GM21381 (cell line): ENCODE measurements at regions not wholly inside any gene's neighbourhood (a gene's known extent, or its start where the extent isn't known, plus 50 kb on each side); places are given as distances from the start of the nearest gene placed in this dataset.

Experiments
- ATAC-seq: cut with Tn5 transposase; IDR thresholded peaks from one replicate; pipeline ENCODE4 v1.9.1; 2021; ENCODE audit warnings: mild to moderate bottlenecking, moderate library complexity; ENCODE audit not compliant: unreplicated experiment

GRCh38 chr14:66056268-66056907 is 429.8 kb upstream of the CCDC196 start:
- no peak for ATAC-seq

- ATAC-seq = no peak
These were observed 429.1 kb upstream of the CCDC196 start for GRCh38 chr14:66056926-66057552.

GRCh38 chr14:66065188-66065587 is 421.0 kb upstream of the CCDC196 start:
- ATAC-seq = no peak

GRCh38 chr14:66066981-66067776 is 419.0 kb upstream of the CCDC196 start:
- no peak for ATAC-seq

- no peak for ATAC-seq
These were observed 417.1 kb upstream of the CCDC196 start for GRCh38 chr14:66069036-66069435.

- no peak for ATAC-seq
These were observed 416.2 kb upstream of the CCDC196 start for GRCh38 chr14:66069830-66070541.

GRCh38 chr14:66070542-66071319 is 415.4 kb upstream of the CCDC196 start:
- ATAC-seq = no peak

GRCh38 chr14:66072190-66073084 is 413.7 kb upstream of the CCDC196 start:
- no peak for ATAC-seq

GRCh38 chr14:66074537-66074936 is 411.6 kb upstream of the CCDC196 start:
- ATAC-seq = no peak

- ATAC-seq = no peak
These were observed 410.0 kb upstream of the CCDC196 start for GRCh38 chr14:66076176-66076575.

GRCh38 chr14:66078006-66078405 is 408.2 kb upstream of the CCDC196 start:
- no peak for ATAC-seq

- ATAC-seq = no peak
These were observed 404.4 kb upstream of the CCDC196 start for GRCh38 chr14:66081594-66082376.

- no peak for ATAC-seq
These were observed 400.9 kb upstream of the CCDC196 start for GRCh38 chr14:66085224-66085623.

- no peak for ATAC-seq
These were observed 400.5 kb upstream of the CCDC196 start for GRCh38 chr14:66085665-66086064.

GRCh38 chr14:66087231-66087630 is 398.9 kb upstream of the CCDC196 start:
- no peak for ATAC-seq

- no peak for ATAC-seq
These were observed 397.5 kb upstream of the CCDC196 start for GRCh38 chr14:66088656-66089055.

- ATAC-seq = no peak
These were observed 394.0 kb upstream of the CCDC196 start for GRCh38 chr14:66092206-66092605.

GRCh38 chr14:66092748-66093147 is 393.4 kb upstream of the CCDC196 start:
- no peak for ATAC-seq
